Rectal smooth muscle tissue (tissue), 1 donor: ENCODE measurements at regions not wholly inside any gene's neighbourhood (a gene's known extent, or its start where the extent isn't known, plus 50 kb on each side); places are given as distances from the start of the nearest gene placed in this dataset.
A peak's percentile ranks its signal among the peaks of the same experiment; 100 is the strongest.

Source experiments
- H3K27ac ChIP-seq: one replicate; pipeline ENCODE4 v1.7.0; 2013; ENCODE audit warnings: low read depth, low read length, inconsistent platforms
- H3K27me3 ChIP-seq: one replicate; pipeline ENCODE4 v1.7.0; 2013; ENCODE audit warnings: low read length; ENCODE audit not compliant: control insufficient read depth, insufficient read depth
- H3K36me3 ChIP-seq: one replicate; pipeline ENCODE4 v1.7.0; 2013; ENCODE audit warnings: low read length; ENCODE audit not compliant: control insufficient read depth, insufficient read depth
- H3K4me1 ChIP-seq: one replicate; pipeline ENCODE4 v1.7.0; 2013; ENCODE audit warnings: low read length; ENCODE audit not compliant: control insufficient read depth, insufficient read depth
- H3K4me3 ChIP-seq: one replicate; pipeline ENCODE4 v1.7.0; 2013; ENCODE audit warnings: low read length
- H3K9ac ChIP-seq: one replicate; pipeline ENCODE4 v1.7.0; 2013; ENCODE audit warnings: low read length

GRCh38 chr6:40791004-40791403 lies 203.8 kb upstream of the LRFN2 start:
- Histone ChIP-seq H3K36me3 (no peaks in the 10 kb centered on the region), H3K4me3 (no peak overlapping the region), H3K27ac (no peak overlapping the region), H3K9ac (no peak overlapping the region), H3K27me3 (no peaks in the 10 kb centered on the region), H3K4me1 (no peaks in the 10 kb centered on the region)

DNA sequence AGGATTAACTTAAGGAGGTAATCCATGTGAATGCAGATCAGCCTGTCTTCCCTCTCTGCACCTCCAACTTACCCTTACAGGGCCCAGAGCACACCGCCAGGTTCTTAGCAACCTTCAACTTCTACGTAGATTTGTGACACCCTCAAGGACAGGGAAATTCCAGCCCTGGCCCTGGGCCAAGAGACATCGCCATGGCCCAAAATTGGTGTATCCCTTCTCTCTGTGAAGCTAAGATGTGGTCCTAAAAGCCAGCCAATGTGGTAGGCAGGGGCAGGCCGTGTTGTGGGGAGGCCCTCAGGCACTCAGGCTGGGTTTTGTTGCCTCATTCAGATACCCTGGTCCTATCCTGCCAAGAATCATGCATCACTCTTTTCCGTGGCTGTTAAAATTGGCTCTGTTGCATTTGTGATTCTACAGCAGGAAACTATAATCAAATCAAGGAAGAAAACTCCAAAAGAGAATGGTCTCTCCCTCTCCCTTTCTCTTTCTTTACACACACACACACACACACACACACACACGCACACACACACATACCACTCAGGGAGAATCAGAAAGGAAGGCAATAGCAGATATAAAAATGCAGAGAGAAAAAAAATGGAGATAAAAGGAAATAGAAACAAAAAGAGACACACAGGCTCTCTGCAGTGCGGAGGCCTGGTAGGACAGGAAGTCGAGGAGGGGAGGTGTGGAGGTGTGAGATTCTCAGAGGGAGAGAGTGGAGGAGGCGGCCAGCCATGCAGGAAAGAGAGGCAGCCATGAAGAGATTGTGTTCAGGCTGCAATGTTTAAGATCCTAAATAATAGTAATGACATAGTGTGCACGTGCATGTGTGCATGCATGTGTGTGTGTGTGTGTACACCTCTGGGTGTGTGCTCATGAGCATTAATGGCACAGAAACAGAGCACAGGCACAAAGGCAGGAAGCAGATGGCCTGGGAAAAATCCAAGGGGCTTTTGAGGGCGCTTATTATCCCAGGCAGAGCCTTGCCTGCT lies 201.8 kb upstream of the LRFN2 start:
- Histone ChIP-seq H3K4me3 (no peak overlapping the region), H3K4me1 (no peaks in the 10 kb centered on the region), H3K9ac (no peak overlapping the region), H3K36me3 (no peaks in the 10 kb centered on the region), H3K27me3 (no peaks in the 10 kb centered on the region), H3K27ac (no peak overlapping the region)

GRCh38 chr6:40782355-40782754 lies 195.2 kb upstream of the LRFN2 start:
- Histone ChIP-seq H3K4me3 (no peak overlapping the region), H3K36me3 (no peaks in the 10 kb centered on the region), H3K27me3 (no peaks in the 10 kb centered on the region), H3K9ac (no peak overlapping the region), H3K4me1 (no peaks in the 10 kb centered on the region), H3K27ac (no peak overlapping the region)

DNA sequence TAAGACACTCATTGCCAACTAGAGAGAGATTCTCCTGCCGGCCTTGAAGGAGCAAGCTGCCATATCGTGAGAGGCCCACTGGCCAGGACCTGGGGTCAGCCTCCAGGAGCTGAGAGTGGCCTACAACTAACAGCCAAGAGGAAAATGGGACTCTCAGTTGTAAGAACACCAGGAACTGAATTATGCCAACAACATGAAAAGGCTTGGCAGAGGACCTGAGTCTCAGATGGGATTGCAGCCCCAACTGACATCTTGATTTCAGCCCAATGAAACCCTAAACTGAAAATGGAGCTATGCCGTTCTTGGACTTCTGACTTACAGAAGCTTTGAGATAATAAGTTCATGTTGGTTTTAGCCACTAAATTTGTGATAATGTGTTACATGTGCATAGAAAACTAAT lies 193.5 kb upstream of the LRFN2 start:
- no peaks in the 10 kb centered on the region for H3K36me3 ChIP-seq
- H3K4me3 ChIP-seq, result no peak overlapping the region
- no peaks in the 10 kb centered on the region for H3K27me3 ChIP-seq
- no peak overlapping the region for H3K27ac ChIP-seq
- no peaks in the 10 kb centered on the region for H3K4me1 ChIP-seq
- no peak overlapping the region for H3K9ac ChIP-seq

- no peak overlapping the region for H3K4me3 ChIP-seq
- no peaks in the 10 kb centered on the region for H3K27me3 ChIP-seq
- H3K4me1 ChIP-seq, result no peaks in the 10 kb centered on the region
- no peak overlapping the region for H3K27ac ChIP-seq
- no peak overlapping the region for H3K9ac ChIP-seq
- no peaks in the 10 kb centered on the region for H3K36me3 ChIP-seq
Observed at GRCh38 chr6:40779409-40779808, 192.2 kb upstream of the LRFN2 start.

DNA sequence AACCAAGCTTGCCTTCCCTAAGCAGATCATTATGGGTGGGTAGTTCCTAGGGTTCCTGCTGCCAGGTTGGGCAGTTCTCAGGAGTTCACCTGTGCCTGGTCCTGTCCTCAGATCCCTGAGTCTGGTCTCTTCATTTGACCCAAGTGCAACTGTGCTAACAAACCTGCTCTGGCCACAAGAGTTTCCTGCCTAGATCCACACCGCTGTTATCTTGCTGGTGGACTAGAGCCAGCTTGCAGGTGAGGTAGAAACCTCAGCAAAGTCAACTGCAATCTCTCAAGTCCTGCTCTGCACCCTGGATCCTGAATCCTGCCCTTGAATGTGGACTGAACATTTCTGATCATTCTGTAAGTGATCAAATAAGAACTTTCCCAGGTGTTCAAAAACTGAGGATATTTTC lies 191.8 kb upstream of the LRFN2 start:
- Histone ChIP-seq H3K27ac (no peak overlapping the region), H3K4me3 (no peak overlapping the region), H3K4me1 (no peaks in the 10 kb centered on the region), H3K36me3 (no peaks in the 10 kb centered on the region), H3K27me3 (no peaks in the 10 kb centered on the region), H3K9ac (no peak overlapping the region)

GRCh38 chr6:40778196-40778595 lies 191.0 kb upstream of the LRFN2 start:
- H3K36me3 ChIP-seq, result no peaks in the 10 kb centered on the region
- H3K27me3 ChIP-seq, result no peaks in the 10 kb centered on the region
- no peak overlapping the region for H3K9ac ChIP-seq
- no peaks in the 10 kb centered on the region for H3K4me1 ChIP-seq
- H3K4me3 ChIP-seq, result no peak overlapping the region
- no peak overlapping the region for H3K27ac ChIP-seq

- Histone ChIP-seq H3K9ac (no peak overlapping the region), H3K4me1 (no peaks in the 10 kb centered on the region), H3K27ac (no peak overlapping the region), H3K36me3 (no peaks in the 10 kb centered on the region), H3K4me3 (no peak overlapping the region), H3K27me3 (no peaks in the 10 kb centered on the region)
Observed at GRCh38 chr6:40774932-40775331, 187.8 kb upstream of the LRFN2 start.

- Histone ChIP-seq H3K27ac (no peak overlapping the region), H3K4me3 (no peak overlapping the region), H3K4me1 (no peaks in the 10 kb centered on the region), H3K27me3 (no peaks in the 10 kb centered on the region), H3K9ac (no peak overlapping the region), H3K36me3 (no peaks in the 10 kb centered on the region)
Observed at GRCh38 chr6:40770794-40771193, 183.6 kb upstream of the LRFN2 start.

DNA sequence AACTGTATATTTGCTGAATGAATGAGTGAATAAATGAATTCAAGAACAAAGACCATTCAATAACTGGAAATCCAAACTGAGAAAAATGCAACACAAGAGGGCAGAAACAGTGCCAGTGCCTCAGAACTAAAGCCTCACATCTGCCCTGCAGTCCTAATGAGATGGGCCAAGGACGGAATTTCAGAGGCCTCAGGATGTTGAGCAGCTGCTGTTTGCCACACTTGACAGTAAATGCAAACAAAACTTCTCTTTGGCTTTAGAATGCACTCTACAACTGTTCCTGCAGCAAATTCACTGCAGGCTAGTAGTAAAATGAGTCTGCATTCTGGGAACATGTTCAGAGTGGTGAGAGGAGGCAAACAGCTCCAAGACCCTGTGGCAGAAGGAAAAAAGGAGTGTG lies 177.6 kb upstream of the LRFN2 start:
- H3K36me3 ChIP-seq, result no peaks in the 10 kb centered on the region
- no peaks in the 10 kb centered on the region for H3K27me3 ChIP-seq
- H3K4me1 ChIP-seq, result peaks cover 9% of the 10 kb centered on the region
- no peak overlapping the region for H3K9ac ChIP-seq
- H3K4me3 ChIP-seq, result no peak overlapping the region
- H3K27ac ChIP-seq, result no peak overlapping the region

DNA sequence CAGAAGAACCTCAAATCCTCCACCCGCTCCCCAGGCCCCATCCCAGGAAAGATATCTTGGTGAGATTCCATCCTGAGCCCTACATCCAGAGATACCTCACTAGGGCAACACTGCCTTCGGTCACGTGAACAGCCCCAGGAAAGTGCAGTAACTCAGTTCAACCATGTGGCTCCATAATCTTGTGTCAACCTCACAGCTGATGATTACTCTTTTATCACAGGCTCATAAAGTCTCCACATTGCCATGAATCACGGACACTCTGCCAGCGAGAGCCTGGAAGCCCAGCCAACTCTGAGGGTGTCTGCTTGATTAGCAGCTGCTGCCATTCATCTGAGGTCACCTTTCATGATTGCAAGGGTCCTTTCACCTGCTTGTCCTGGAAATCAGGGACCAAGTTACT lies 175.8 kb upstream of the LRFN2 start:
- Histone ChIP-seq H3K27me3 (no peaks in the 10 kb centered on the region), H3K27ac (no peak overlapping the region), H3K4me3 (no peak overlapping the region), H3K9ac (no peak overlapping the region), H3K36me3 (no peaks in the 10 kb centered on the region), H3K4me1 (peaks cover 11% of the 10 kb centered on the region)

DNA sequence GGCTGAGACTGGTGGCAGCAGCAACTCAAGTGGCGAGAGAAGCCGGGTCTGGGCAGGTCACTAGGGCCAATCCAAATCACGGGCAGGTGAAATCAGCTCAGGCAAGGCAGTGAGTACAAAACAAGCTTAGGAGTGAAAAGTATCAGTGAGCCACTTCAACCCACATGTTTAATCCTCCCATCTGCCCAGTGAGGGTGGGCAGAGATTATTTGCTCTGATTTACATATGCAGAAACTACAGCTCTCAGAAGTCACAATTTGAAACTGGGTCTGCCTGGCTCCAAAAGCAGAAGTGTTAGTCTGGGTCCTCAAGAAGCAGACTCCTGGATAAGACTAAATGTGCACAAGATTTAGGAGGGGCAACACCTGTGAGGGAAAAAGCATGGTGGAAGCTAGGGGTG lies 173.7 kb upstream of the LRFN2 start:
- no peak overlapping the region for H3K4me3 ChIP-seq
- peaks cover 11% of the 10 kb centered on the region for H3K4me1 ChIP-seq
- no peaks in the 10 kb centered on the region for H3K27me3 ChIP-seq
- no peak overlapping the region for H3K9ac ChIP-seq
- no peak overlapping the region for H3K27ac ChIP-seq
- H3K36me3 ChIP-seq, result no peaks in the 10 kb centered on the region

GRCh38 chr6:40759838-40760237 lies 172.7 kb upstream of the LRFN2 start:
- Histone ChIP-seq H3K4me1 (peaks cover 13% of the 10 kb centered on the region), H3K9ac (no peak overlapping the region), H3K27ac (peak overlapping the region; percentile 49), H3K27me3 (no peaks in the 10 kb centered on the region), H3K36me3 (no peaks in the 10 kb centered on the region), H3K4me3 (no peak overlapping the region)
